ENCODE measurements at regions not wholly inside any gene's neighbourhood (a gene's known extent, or its start where the extent isn't known, plus 50 kb on each side); places are given as distances from the start of the nearest gene placed in this dataset.

DNA sequence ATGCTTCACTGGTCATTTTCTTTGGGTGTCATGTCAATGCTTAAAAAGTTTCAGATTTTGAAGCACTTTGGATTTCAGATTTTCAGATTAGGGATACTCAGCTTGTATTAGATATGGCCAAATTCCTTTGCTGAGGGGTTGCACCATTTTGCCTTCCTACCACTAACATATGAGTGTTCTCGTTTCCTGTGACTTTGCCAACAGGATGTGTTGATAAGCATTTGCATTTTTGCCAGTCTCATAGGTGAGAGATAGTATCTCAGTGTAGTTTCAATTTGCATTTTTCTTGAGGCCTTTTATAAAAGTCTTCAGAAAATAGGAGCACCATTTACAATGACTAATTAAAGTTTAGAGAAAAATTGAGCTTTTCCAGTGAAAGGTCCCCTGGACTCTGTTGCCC, 71.6 kb upstream of the CLCN4 start:
- no peak for DNase-seq

DNA sequence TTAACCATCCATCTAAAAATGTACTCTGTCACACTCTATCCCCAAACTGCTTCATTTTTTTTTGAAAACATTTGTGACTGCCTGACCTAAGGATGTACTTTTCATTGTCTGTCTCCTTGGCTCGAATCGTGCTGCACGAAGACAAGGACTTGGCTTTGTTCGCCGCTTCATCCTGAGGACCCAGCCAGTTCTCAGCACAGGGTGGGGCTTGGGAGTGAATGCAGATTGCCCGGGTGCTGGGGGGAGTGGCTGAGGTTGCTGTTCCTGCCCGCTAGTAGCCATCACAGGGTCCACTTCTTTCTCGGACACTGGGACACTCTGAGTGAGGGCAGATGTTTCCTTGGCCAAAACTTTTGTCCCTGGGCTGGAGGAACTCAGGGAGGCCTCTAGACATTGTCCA, 70.1 kb upstream of the CLCN4 start:
- no peak for DNase-seq

DNA sequence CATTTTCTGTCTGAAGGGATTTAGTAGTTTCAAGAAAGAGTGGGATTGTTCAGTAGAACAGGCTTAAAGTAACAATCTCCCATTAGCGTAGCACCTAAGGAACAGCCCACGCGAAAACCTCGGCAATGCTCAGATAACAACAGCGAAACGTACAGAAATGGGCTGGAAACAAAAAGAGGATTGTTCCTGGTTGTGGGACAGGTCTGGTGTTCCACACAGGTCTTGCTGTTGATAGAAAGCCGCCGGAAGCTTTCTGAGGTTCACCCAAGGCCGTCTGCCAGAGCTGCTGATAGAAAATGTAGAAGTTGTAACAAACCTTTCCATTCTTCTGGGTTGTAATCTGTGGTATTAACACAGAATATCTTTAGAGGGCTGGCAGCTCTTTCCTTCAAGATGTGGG, 69.4 kb upstream of the CLCN4 start:
- DNase-seq, result no peak

DNA sequence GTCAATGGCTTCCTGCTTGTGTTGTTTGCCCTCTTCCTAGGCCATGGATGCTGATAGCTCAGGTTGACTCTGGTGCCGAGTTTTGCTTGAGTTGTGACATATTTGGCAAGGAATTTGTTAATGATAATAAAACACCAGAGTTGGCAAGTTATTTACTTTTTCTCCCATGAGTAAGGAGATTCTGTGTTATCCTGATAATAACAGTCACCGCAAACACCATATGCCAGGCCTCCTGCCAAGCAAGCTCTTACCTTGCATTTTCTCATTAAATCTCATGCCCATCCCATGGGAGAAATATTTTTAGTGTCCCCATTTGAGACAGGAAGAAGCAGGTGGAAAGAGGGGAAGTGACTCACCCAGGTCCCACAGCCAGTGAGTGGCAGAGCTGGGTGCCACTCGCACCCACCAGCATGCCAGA, 67.4 kb upstream of the CLCN4 start:
- DNase-seq, result no peak

DNA sequence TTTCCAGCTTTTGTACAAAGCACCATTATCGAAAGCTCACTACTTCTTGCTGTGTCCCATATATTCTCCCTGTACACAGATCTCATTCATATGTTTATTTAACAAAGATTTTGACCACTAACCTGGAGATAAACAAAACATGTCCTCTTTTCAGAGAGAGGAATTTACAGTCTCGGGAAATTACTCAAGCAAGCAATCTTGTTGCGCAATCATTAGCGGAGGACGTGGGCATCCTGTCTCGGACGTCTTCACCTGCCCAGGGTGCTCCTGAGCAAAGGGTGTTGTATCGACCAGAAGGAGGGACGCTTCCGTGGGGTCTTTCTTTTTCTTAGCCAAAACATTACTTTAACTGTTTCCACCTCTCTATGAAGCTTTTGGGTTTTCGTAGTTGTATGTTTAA, 66.5 kb upstream of the CLCN4 start:
- no peak for DNase-seq

DNA sequence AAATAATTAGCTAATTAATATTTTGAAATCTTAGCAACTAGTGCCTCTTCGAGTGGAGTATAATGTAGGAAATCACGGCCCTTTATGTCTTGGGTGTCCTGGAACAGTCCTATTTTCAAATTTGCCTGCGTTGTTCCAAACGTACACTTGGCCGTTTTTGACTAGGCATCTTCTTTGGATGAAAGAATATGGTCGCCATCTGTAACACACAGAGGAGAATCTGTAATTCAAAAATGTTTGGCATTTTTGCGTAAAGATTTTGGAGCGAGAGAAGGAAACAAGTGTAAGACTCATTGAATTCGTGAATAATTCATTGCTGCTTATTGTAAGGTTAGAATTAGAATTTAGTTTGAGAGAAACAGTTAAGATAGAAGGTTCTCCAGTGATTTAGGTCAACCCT, 61.5 kb upstream of the CLCN4 start:
- no peak for DNase-seq

DNA sequence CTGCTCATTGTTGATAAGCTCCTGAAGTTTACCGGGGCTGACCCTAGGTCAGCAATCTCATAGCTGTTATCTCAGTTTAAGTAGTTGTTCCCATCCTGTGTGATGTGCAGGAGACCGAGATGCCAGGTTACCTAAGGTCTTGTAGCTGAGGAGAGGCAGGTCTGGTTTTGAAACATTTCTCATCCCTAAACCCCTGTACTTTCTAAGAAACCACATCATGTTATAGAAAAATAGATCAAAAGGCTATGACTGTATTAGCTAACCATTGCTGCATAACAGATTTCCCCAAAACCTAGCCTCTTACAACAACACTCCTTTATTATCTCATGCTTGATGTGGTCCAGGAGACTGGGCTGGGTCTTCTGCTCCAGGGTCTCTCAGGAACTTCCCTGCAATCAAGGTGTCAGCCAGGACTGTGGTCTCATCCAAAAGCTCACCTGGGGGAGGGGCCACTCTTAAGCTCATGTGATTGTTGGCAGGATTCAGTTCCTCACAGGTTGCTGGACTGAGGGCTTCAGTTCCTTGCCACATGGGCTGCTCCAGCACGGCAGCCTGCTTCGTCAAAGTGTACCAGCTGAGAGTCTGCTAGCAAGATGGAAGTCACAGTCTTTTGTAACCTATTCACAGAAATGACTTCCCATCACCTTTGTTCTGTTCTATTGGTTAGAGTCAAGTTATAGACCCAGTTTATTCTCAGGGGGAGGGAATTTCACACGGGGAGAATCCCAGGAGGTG, 60.9 kb upstream of the CLCN4 start:
- no peak for DNase-seq

DNA sequence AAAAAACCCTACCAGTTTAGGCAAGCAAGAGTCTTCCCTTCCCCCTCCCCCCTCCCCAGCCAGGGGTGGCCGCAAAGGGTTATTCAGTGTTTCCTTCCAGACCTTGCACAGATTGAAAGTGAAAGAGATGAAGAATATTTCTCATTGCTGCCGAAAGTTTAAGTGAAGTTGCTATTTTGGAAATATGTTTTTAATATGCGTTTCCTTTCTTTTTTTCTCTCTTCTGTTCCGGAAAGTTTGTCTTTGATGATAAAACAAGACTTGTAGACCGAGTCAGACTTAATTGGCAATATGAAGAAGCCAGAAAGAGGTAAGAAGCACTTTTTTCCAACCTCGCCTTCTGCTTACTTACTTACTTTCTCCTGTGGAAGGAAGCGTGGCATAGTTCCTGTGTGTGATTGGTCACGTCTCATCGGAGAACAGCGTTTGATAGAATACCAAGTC, 58.5 kb upstream of the CLCN4 start:
- DNase-seq, result peak; percentile 48

DNA sequence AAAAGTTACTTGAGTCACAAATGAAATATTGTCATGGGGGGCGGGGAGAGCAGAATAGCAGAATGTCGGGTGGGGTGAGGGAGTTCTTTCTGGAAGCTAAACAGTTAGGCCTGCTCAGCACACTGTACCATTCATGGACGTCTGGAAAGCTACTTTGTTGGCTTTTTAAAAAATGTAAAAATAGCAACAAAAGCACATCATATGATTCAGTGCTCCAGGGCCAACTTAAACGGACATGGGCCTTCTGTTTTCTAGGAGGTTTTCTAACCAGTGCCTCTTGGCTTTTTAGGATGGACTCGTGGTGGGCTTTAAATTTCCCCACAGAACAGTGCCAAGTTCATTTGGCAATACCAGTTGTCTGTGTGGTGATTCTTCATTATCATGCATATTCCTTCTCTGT, 57.4 kb upstream of the CLCN4 start:
- DNase-seq, result no peak

DNA sequence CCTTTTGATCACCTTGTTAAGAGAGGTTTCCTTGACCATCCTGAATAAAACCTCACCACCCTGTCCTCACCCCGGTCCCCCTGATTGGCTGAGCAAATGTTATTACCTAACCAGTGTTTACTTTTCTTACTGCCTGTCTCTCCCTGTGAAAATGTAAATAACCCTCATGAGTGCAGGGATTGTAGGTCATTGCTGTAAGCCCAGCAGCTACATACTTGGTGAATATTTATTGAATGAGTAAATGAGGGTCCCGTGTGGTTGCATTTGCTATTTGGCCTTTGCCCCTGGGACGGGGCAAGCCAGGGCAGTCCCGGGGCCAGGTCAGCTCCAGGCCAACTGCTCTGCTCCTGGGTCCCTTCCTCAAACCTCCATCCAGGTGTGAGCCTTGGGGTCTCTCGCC, 55.5 kb upstream of the CLCN4 start:
- DNase-seq, result no peak

DNA sequence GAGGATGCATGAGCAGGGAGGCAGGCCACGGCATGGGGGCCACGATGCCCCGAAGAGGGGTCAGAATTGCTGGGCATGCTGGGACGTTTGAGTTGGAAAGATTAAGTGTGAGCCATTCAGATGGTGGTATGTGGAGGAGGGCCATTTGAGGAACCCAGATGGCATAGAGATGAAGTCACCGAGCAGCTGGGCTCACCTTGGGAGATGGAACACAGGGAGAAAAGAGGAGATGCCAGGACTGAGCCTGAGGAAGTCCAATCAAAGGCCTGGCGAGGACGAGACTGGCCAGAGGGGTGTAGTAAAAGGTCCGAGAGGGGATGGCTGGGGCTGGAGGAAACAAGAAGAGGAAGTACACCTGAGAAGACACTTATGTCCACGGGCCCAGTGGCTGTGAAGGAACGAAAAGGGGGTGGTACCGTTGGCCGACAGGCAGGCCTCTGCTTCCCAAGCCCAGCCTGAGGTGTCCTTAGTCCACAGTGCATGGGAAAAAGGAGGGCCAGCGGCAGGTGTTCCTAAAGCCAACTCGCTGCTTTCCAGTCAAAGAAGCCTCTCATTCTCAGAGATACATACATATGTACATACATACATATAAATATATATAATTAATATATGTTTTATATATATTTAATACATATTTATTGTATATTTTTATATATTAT, 54.6 kb upstream of the CLCN4 start:
- no peak for DNase-seq

DNA sequence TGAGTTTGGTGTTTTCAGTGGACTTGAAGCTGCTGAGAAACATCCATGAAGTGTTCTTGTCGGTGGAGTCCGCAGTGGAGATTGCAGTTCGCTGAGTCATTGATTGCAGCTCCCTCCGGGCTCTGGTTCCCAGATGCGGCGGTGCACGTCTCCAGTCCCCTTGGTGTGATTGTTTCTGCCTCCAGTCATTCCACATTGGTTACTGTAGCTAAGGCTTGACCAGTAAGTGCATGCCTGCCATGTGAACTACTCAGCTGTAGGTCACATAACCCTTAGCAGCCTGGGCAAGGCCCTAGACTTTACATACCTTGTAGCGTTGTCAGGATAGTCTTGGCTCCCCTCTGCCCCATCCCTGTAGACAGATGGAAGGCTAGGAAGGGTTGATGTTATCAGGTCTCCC, 53.8 kb upstream of the CLCN4 start:
- DNase-seq, result no peak

DNA sequence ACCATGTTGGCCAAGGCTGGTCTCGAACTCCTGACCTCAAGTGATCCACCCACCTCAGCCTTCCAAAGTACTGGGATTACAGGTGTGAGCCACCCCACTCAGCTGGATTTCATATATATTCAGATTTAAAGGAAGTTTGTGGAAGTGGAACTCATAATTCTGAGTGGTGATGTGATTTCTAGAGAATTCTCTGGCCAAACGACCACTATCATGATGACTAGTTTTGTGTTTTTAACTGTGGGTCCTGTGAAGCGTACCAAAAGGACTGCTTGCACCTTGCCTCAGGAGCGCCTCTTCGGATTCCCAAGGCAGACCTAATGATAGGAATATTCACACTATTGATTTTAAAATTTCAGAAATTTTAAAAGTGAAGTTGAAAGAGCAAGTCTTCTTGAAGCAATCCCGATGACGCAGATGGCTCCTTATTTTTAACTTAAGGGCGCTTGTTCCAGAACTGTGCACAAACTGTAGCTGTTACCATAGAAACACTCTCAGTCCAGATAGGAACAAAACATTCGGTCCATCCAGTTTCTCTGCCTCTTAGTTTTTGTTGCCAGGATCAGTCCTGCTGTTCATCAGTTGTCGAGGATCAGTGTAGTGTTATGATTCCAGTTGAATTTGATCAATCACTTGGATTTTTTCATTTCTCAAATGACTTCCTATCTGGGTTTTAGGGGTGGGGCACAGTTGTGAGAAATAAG, 51.7 kb upstream of the CLCN4 start:
- no peak for DNase-seq

DNA sequence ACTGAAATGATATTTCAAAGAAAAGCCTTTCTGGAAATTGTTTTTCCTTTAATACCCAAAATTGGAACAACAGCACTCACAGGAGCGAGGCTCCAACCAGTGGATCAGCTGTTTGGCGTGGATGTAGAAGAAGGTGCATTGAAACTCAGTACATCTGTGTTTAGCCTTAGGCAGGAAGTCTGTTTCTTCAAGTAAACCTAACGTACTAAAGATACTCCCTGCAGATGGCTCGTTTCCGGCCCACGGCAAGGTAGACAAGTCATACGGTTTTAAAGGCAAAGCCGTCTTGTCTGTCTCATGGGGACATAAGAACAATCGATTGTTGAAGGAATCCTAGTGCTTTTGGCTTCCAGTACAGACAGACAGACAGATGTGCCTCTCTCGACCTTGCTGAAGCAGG, 50.0 kb upstream of the CLCN4 start:
- DNase-seq, result peak; percentile 45
